PC-9 (cell line): ENCODE measurements at regions not wholly inside any gene's neighbourhood (a gene's known extent, or its start where the extent isn't known, plus 50 kb on each side); places are given as distances from the start of the nearest gene placed in this dataset.
"Not testable (repeated sequence)": the region's sequence is repeated elsewhere in the genome, so short reads cannot be mapped to it uniquely, and the experiment has no call there.

ENCODE experiments used
- EZH2 ChIP-seq: fragments of 200-600 bp; sonication (generic); IDR thresholded peaks from 2 replicates; pipeline ENCODE4 v1.8.0; 2017; ENCODE audit warnings: antibody characterized with exemption, low read depth
- TF ChIP-seq, protein P1 (sequence below): fragments of 200-600 bp; sonication (generic); conservative IDR thresholded peaks from 2 replicates; pipeline ENCODE4 v1.6.1; 2017; ENCODE audit warnings: mixed run types, antibody characterized with exemption, mild to moderate bottlenecking, moderate library complexity

DNA sequence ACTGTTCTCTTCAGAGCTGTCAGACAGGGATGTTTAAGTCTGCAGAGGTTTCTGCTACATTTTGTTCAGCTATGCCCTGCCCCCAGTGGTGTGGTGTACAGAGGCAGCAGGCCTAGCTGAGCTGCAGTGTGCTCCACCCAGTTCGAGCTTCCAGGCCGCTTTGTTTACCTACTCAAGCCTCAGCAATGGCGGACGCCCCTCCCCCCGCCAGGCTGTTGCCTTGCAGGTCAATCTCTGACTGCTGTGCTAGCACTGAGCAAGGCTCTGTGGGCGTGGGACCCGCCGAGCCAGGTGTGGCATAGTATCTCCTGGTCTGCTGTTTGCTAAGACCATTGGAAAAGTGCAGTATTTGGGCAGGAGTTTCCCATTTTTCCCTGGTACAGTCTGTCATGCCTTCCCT is 1923.1 kb downstream of the LRRC4C start:
- TF ChIP-seq, protein P1, sequence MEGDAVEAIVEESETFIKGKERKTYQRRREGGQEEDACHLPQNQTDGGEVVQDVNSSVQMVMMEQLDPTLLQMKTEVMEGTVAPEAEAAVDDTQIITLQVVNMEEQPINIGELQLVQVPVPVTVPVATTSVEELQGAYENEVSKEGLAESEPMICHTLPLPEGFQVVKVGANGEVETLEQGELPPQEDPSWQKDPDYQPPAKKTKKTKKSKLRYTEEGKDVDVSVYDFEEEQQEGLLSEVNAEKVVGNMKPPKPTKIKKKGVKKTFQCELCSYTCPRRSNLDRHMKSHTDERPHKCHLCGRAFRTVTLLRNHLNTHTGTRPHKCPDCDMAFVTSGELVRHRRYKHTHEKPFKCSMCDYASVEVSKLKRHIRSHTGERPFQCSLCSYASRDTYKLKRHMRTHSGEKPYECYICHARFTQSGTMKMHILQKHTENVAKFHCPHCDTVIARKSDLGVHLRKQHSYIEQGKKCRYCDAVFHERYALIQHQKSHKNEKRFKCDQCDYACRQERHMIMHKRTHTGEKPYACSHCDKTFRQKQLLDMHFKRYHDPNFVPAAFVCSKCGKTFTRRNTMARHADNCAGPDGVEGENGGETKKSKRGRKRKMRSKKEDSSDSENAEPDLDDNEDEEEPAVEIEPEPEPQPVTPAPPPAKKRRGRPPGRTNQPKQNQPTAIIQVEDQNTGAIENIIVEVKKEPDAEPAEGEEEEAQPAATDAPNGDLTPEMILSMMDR, result not testable (repeated sequence)
- not testable (repeated sequence) for TF ChIP-seq EZH2
